H1 (cell line): ENCODE measurements at regions not wholly inside any gene's neighbourhood (a gene's known extent, or its start where the extent isn't known, plus 50 kb on each side); places are given as distances from the start of the nearest gene placed in this dataset.

Experiments
- BCL11A ChIP-seq, 2 experiments: IDR thresholded peaks; one replicate each; pipeline ENCODE4 v1.6.1; 2011; ENCODE audit warnings: low read depth in 2 of 2, low read length in 2 of 2, mild to moderate bottlenecking in 2 of 2
- CHD7 ChIP-seq: fragments of 300-600 bp; sonication (generic); IDR thresholded peaks from 2 replicates; pipeline ENCODE4 v1.7.1; 2012; ENCODE audit warnings: low read length, moderate library complexity, mild to moderate bottlenecking, inconsistent platforms; ENCODE audit not compliant: insufficient replicate concordance
- NRF1 ChIP-seq: IDR thresholded peaks from 2 replicates; pipeline ENCODE4 v1.6.1; 2011; ENCODE audit warnings: mild to moderate bottlenecking, low read depth, low read length, improper control_type of control experiment
- POLR2A ChIP-seq, 2 experiments: IDR thresholded peaks; 1 replicate in 1 of 2; 2 replicates in 1 of 2; pipeline ENCODE4 v1.6.1; 2011; ENCODE audit warnings: low read depth in 2 of 2, low read length in 2 of 2, mild to moderate bottlenecking in 2 of 2; ENCODE audit errors: control extremely low read depth in 1 of 2
- RFX5 ChIP-seq: IDR thresholded peaks from 2 replicates; pipeline ENCODE4 v1.6.1; 2011; ENCODE audit warnings: low read depth, low read length, improper control_type of control experiment, borderline replicate concordance
- SP4 ChIP-seq: IDR thresholded peaks from 2 replicates; pipeline ENCODE4 v1.6.1; 2012; ENCODE audit warnings: low read length, inconsistent platforms
- TBP ChIP-seq: IDR thresholded peaks from 2 replicates; pipeline ENCODE4 v1.6.1; 2011; ENCODE audit warnings: low read depth, low read length, improper control_type of control experiment

GRCh38 chr15:60130821-60131220 lies 126.7 kb downstream of the FOXB1 start (continued):
- TF ChIP-seq CHD7, result no peak
- TF ChIP-seq BCL11A (IDR thresholded peaks at IDR 0.05; ENCODE audit: low read depth in 2 of 2, low read length in 2 of 2), result no peak
- no peak for TF ChIP-seq SP4
- no peak for TF ChIP-seq NRF1
- no peak for TF ChIP-seq TBP
- TF ChIP-seq POLR2A (IDR thresholded peaks at IDR 0.05; ENCODE audit: control extremely low read depth in 1 of 2, low read depth in 2 of 2, low read length in 2 of 2), result no peak
- no peak for TF ChIP-seq RFX5
- TF ChIP-seq, all 59 proteins: peak for 0
